Endothelial cell of umbilical vein (primary cell): ENCODE measurements at regions not wholly inside any gene's neighbourhood (a gene's known extent, or its start where the extent isn't known, plus 50 kb on each side); places are given as distances from the start of the nearest gene placed in this dataset.

Source experiments
- BruUV-seq: library from RNA; stranded (reverse); fragments of 400-500 nt; replicated peaks from 2 replicates; lab custom pipeline; 2021; lab: Mats Ljungman, UMichigan
- CTCF ChIA-PET: fragments of 300-600, 350-600 bp; sonication (Branson Sonifier 250); formaldehyde crosslinking; loops from one replicate; lab custom pipeline; 2021; ENCODE audit warnings: antibody characterized with exemption, inconsistent platforms; lab: Charles Lee
- POLR2A ChIA-PET: fragments of 300-600, 350-600 bp; sonication (Branson Sonifier 250); formaldehyde crosslinking; loops from one replicate; lab custom pipeline; 2021; ENCODE audit warnings: antibody characterized with exemption, inconsistent platforms; lab: Charles Lee
- DNase-seq: peaks from one replicate; pipeline ENCODE4 v3.0.0-alpha.2; 2011; ENCODE audit warnings: low read depth, low spot score
- FAIRE-seq: peaks from 2 replicates; lab custom pipeline; 2011; peaks lifted over from hg19 to GRCh38; lab: Jason Lieb, UNC
- H2AFZ ChIP-seq: 2 replicates; pipeline ENCODE4 v1.6.0; 2012; ENCODE audit warnings: low read depth, low read length, control low read depth, inconsistent platforms
- H3K27ac ChIP-seq: 2 replicates; pipeline ENCODE4 v1.5.1; 2011; ENCODE audit warnings: low read depth, mild to moderate bottlenecking, control low read depth, low read length, moderate library complexity; ENCODE audit not compliant: insufficient read depth
- H3K27me3 ChIP-seq, 2 experiments: 2 replicates each; pipeline versions ENCODE4 v1.6.0 to v1.6.1; 2011; ENCODE audit warnings: low read length in 2 of 2, mixed read lengths in 1 of 2; ENCODE audit not compliant: control insufficient read depth in 2 of 2, insufficient read depth in 2 of 2
- H3K36me3 ChIP-seq, 2 experiments: 2 replicates in 1 of 2; 3 replicates in 1 of 2; pipeline ENCODE4 v1.5.1; 2011; ENCODE audit warnings: low read length in 2 of 2, mild to moderate bottlenecking in 1 of 2, moderate library complexity in 1 of 2; ENCODE audit not compliant: control insufficient read depth in 2 of 2, insufficient read depth in 2 of 2; ENCODE audit errors: extremely low read depth in 1 of 2
- H3K4me1 ChIP-seq: 3 replicates; pipeline ENCODE4 v1.5.1; 2011; ENCODE audit warnings: mild to moderate bottlenecking, low read length; ENCODE audit not compliant: control insufficient read depth, insufficient read depth; ENCODE audit errors: extremely low read depth
- H3K4me2 ChIP-seq: 2 replicates; pipeline ENCODE4 v1.6.1; 2011; ENCODE audit warnings: low read length, control low read depth, mixed read lengths; ENCODE audit not compliant: insufficient read depth
- H3K4me3 ChIP-seq, 3 experiments: fragments of 200-600 bp in 1 of 3; sonication (generic), shearing (Covaris generic) in 1 of 3; replicated peaks in 1 of 3; 2 replicates each; pipeline ENCODE4 v1.5.1; 2011 to 2016; ENCODE audit warnings: control low read depth in 3 of 3, low read length in 3 of 3, mild to moderate bottlenecking in 2 of 3, inconsistent platforms in 1 of 3, low read depth in 1 of 3, moderate library complexity in 1 of 3; ENCODE audit not compliant: insufficient read depth in 1 of 3
- H3K79me2 ChIP-seq: 2 replicates; pipeline ENCODE4 v1.6.0; 2012; ENCODE audit warnings: low read length, inconsistent platforms; ENCODE audit not compliant: control insufficient read depth, insufficient read depth
- H3K9ac ChIP-seq: replicated peaks from 2 replicates; pipeline ENCODE3; 2011; ENCODE audit warnings: low read length, control low read depth; ENCODE audit not compliant: insufficient read depth; ENCODE audit errors: extremely low read depth
- H3K9me1 ChIP-seq: replicated peaks from 3 replicates; pipeline ENCODE4 v1.6.0; 2011; ENCODE audit warnings: mild to moderate bottlenecking, low read length; ENCODE audit not compliant: control insufficient read depth, insufficient read depth; ENCODE audit errors: extremely low read depth
- H3K9me3 ChIP-seq: replicated peaks from 2 replicates; pipeline ENCODE4 v1.5.1; 2012; ENCODE audit warnings: low read length, inconsistent platforms; ENCODE audit not compliant: control insufficient read depth, insufficient read depth
- H4K20me1 ChIP-seq: replicated peaks from 2 replicates; pipeline ENCODE3; 2011; ENCODE audit warnings: mild to moderate bottlenecking, low read length; ENCODE audit not compliant: control insufficient read depth, insufficient read depth; ENCODE audit errors: extremely low read depth
- CTCF ChIP-seq, 2 donors: IDR thresholded peaks; 1 replicate in 1 of 2; 2 replicates in 1 of 2; pipeline ENCODE4 v1.5.1; 2011; ENCODE audit warnings: low read length in 2 of 2, mild to moderate bottlenecking in 2 of 2, moderate library complexity in 2 of 2, control low read depth in 1 of 2, inconsistent platforms in 1 of 2, low read depth in 1 of 2; ENCODE audit not compliant: insufficient read depth in 1 of 2; ENCODE audit errors: extremely low read depth in 1 of 2
- EZH2 ChIP-seq: IDR thresholded peaks from 2 replicates; pipeline ENCODE4 v1.6.1; 2012; ENCODE audit warnings: borderline replicate concordance, low read depth, mild to moderate bottlenecking, moderate library complexity, low read length, inconsistent platforms; ENCODE audit not compliant: severe bottlenecking
- FOS ChIP-seq: IDR thresholded peaks from 2 replicates; pipeline ENCODE4 v1.6.1; 2011; ENCODE audit warnings: mild to moderate bottlenecking, low read length, moderate library complexity, borderline replicate concordance; ENCODE audit not compliant: insufficient read depth
- GATA2 ChIP-seq: IDR thresholded peaks from 2 replicates; pipeline ENCODE4 v1.7.0; 2011; ENCODE audit warnings: low read depth, mild to moderate bottlenecking, moderate library complexity, mixed read lengths, low read length; ENCODE audit not compliant: insufficient read length, insufficient read depth
- JUN ChIP-seq: IDR thresholded peaks from 2 replicates; pipeline ENCODE4 v1.6.1; 2011; ENCODE audit warnings: borderline replicate concordance, low read depth; ENCODE audit not compliant: insufficient read length, insufficient read depth
- MAX ChIP-seq: IDR thresholded peaks from 2 replicates; pipeline ENCODE4 v1.6.1; 2011; ENCODE audit not compliant: insufficient read depth, insufficient read length
- MYC ChIP-seq: IDR thresholded peaks from one replicate; pipeline ENCODE4 v1.6.1; 2011; ENCODE audit warnings: mild to moderate bottlenecking, low read depth, low read length
- POLR2A ChIP-seq: IDR thresholded peaks from 2 replicates; pipeline ENCODE4 v1.6.1; 2012; ENCODE audit warnings: low read depth, mild to moderate bottlenecking, control low read depth, low read length
- POLR2AphosphoS5 ChIP-seq: IDR thresholded peaks from 2 replicates; pipeline ENCODE4 v1.6.1; 2012; ENCODE audit warnings: low read depth, mild to moderate bottlenecking, control low read depth, low read length, moderate library complexity; ENCODE audit not compliant: insufficient read depth
- dilution Hi-C: fragments of 300-500 bp; cut with MboI; formaldehyde crosslinking; loops from one replicate; pipeline ENCODE4 v1.15.0; 2019; ENCODE audit warnings: low sequenced_read_pairs; ENCODE audit not compliant: extremely low pct_ligation_motif_present
- intact Hi-C: fragments of 100-400 bp; cut with micrococcal nuclease; formaldehyde crosslinking; loops from one replicate; pipeline ENCODE4 v1.10.0; 2022

GRCh38 chr4:186345184-186345583 lies 79.2 kb downstream of the F11 start:
- no peaks in the 10 kb centered on the region for H3K36me3 ChIP-seq
- ChIA-PET CTCF (no interaction called here), POLR2A (no interaction called here)
- DNase-seq (no peak), FAIRE-seq (no peak)
- dilution Hi-C loops: no loop called here
- H3K9me1 ChIP-seq: no peaks in the 10 kb centered on the region
- no peak overlapping the region for H3K4me3 ChIP-seq
- no peaks in the 10 kb centered on the region for H3K27me3 ChIP-seq
- H3K4me2 ChIP-seq: no peak overlapping the region
- no peak overlapping the region for H2AFZ ChIP-seq
- no peaks in the 10 kb centered on the region for H4K20me1 ChIP-seq
- H3K9ac ChIP-seq: no peak overlapping the region
- no peaks in the 10 kb centered on the region for H3K9me3 ChIP-seq
- BruUV-seq: no TSS peak
- no peaks in the 10 kb centered on the region for H3K79me2 ChIP-seq
- intact Hi-C loops: no loop called here
- H3K4me1 ChIP-seq: no peaks in the 10 kb centered on the region
- H3K27ac ChIP-seq: no peak overlapping the region
- no peak for TF ChIP-seq FOS
- no peak for TF ChIP-seq GATA2
- TF ChIP-seq POLR2A: no peak
- TF ChIP-seq JUN: no peak
- TF ChIP-seq CTCF (IDR thresholded peaks at IDR 0.05; ENCODE audit: extremely low read depth in 1 of 2, insufficient read depth in 1 of 2, low read depth in 1 of 2, low read length in 2 of 2): no peak
- no peak for TF ChIP-seq MAX
- no peak for TF ChIP-seq MYC
- no peak for TF ChIP-seq POLR2AphosphoS5
- TF ChIP-seq EZH2: no peak
